ENCODE measurements at regions not wholly inside any gene's neighbourhood (a gene's known extent, or its start where the extent isn't known, plus 50 kb on each side); places are given as distances from the start of the nearest gene placed in this dataset.

DNA sequence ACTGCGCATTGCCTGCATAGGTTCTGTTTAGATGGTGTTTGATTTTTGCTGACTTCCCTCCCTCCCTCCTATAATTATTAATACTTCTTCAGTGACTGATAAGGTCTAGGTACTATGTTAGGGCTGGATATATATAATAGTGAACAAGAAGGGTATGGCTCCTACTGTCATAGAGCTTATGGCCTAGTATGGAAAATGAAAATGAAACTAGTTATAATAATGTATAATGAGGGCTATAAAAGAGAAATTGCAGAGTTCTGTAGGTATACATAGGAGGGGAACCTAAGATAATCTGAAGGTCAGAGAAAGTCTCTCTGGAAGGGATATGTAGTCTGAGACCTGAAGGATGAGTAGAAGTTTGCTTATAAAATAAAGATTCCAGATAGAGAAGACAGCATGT, 102.1 kb downstream of the DCK start (continued):
- TF ChIP-seq POU2F2 (IDR thresholded peaks at IDR 0.05; ENCODE audit: borderline replicate concordance, low read depth, low read length) (no peak), TBL1XR1 (IDR thresholded peaks at IDR 0.05; ENCODE audit: low read depth, low read length) (no peak), CBFB (IDR thresholded peaks at IDR 0.05; ENCODE audit: low read depth) (no peak), ZBED1 (IDR thresholded peaks at IDR 0.05; ENCODE audit: borderline replicate concordance) (no peak), KAT2A (conservative IDR thresholded peaks at IDR 0.05; ENCODE audit: control insufficient read depth, low read depth, low read length) (no peak), JUND (IDR thresholded peaks at IDR 0.05; ENCODE audit: low read depth, low read length) (no peak), EED (IDR thresholded peaks at IDR 0.05; ENCODE audit: low read depth) (no peak)
- TF ChIP-seq, protein P1, sequence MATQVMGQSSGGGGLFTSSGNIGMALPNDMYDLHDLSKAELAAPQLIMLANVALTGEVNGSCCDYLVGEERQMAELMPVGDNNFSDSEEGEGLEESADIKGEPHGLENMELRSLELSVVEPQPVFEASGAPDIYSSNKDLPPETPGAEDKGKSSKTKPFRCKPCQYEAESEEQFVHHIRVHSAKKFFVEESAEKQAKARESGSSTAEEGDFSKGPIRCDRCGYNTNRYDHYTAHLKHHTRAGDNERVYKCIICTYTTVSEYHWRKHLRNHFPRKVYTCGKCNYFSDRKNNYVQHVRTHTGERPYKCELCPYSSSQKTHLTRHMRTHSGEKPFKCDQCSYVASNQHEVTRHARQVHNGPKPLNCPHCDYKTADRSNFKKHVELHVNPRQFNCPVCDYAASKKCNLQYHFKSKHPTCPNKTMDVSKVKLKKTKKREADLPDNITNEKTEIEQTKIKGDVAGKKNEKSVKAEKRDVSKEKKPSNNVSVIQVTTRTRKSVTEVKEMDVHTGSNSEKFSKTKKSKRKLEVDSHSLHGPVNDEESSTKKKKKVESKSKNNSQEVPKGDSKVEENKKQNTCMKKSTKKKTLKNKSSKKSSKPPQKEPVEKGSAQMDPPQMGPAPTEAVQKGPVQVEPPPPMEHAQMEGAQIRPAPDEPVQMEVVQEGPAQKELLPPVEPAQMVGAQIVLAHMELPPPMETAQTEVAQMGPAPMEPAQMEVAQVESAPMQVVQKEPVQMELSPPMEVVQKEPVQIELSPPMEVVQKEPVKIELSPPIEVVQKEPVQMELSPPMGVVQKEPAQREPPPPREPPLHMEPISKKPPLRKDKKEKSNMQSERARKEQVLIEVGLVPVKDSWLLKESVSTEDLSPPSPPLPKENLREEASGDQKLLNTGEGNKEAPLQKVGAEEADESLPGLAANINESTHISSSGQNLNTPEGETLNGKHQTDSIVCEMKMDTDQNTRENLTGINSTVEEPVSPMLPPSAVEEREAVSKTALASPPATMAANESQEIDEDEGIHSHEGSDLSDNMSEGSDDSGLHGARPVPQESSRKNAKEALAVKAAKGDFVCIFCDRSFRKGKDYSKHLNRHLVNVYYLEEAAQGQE (IDR thresholded peaks at IDR 0.05; ENCODE audit: low read depth, low read length): no peak
- TF ChIP-seq, protein P2, sequence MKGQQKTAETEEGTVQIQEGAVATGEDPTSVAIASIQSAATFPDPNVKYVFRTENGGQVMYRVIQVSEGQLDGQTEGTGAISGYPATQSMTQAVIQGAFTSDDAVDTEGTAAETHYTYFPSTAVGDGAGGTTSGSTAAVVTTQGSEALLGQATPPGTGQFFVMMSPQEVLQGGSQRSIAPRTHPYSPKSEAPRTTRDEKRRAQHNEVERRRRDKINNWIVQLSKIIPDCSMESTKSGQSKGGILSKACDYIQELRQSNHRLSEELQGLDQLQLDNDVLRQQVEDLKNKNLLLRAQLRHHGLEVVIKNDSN (IDR thresholded peaks at IDR 0.05; ENCODE audit: borderline replicate concordance, extremely low read length, insufficient read depth, low read depth, low read length): no peak
- TF ChIP-seq, protein P3, sequence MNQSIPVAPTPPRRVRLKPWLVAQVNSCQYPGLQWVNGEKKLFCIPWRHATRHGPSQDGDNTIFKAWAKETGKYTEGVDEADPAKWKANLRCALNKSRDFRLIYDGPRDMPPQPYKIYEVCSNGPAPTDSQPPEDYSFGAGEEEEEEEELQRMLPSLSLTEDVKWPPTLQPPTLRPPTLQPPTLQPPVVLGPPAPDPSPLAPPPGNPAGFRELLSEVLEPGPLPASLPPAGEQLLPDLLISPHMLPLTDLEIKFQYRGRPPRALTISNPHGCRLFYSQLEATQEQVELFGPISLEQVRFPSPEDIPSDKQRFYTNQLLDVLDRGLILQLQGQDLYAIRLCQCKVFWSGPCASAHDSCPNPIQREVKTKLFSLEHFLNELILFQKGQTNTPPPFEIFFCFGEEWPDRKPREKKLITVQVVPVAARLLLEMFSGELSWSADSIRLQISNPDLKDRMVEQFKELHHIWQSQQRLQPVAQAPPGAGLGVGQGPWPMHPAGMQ (IDR thresholded peaks at IDR 0.05; ENCODE audit: borderline replicate concordance): no peak
